GM12878 (cell line): ENCODE measurements at regions not wholly inside any gene's neighbourhood (a gene's known extent, or its start where the extent isn't known, plus 50 kb on each side); places are given as distances from the start of the nearest gene placed in this dataset.

Source experiments
- ATAC-seq: fragments of 200-7000 bp; cut with Tn5 transposase; 3 replicates; pipeline ENCODE4 v1.9.1; 2020; ENCODE audit warnings: mild to moderate bottlenecking, moderate library complexity
- BruUV-seq: library from RNA; stranded (reverse); fragments of 400-500 nt; replicated peaks from 2 replicates; lab custom pipeline; 2021; lab: Mats Ljungman, UMichigan
- CTCF ChIA-PET: fragments of 300-600 bp; sonication (Branson Sonifier 250); formaldehyde crosslinking; extraction: SDS; loops from one replicate; lab custom pipeline; 2021; ENCODE audit warnings: inconsistent platforms; lab: Yijun Ruan, JAX
- POLR2A ChIA-PET: fragments of 350-600 bp; formaldehyde crosslinking; extraction: SDS; loops from one replicate; lab custom pipeline; 2021; ENCODE audit warnings: inconsistent platforms; lab: Charles Lee
- RAD21 ChIA-PET: fragments of 300-600 bp; sonication (Branson Sonifier 250); formaldehyde crosslinking; loops from one replicate; lab custom pipeline; 2023; ENCODE audit warnings: antibody characterized with exemption; ENCODE audit not compliant: unreplicated experiment; lab: Charles Lee
- SMC1A ChIA-PET: fragments of 300-600 bp; sonication (Branson Sonifier 250); formaldehyde crosslinking; loops from one replicate; lab custom pipeline; 2023; ENCODE audit not compliant: unreplicated experiment, uncharacterized antibody; lab: Charles Lee
- DNase-seq: peaks from one replicate; pipeline ENCODE4 v3.0.0-alpha.2; 2011; ENCODE audit warnings: low read depth, low spot score
- FAIRE-seq: peaks from 3 replicates; lab custom pipeline; 2011; peaks lifted over from hg19 to GRCh38; lab: Jason Lieb, UNC
- H2AFZ ChIP-seq: 2 replicates; pipeline ENCODE4 v1.6.0; 2011; ENCODE audit warnings: low read depth, low read length, control low read depth; ENCODE audit not compliant: control insufficient read depth
- H3K27ac ChIP-seq: 2 replicates; pipeline ENCODE4 v1.5.1; 2011; ENCODE audit warnings: control low read depth; ENCODE audit not compliant: control insufficient read depth, insufficient read depth
- H3K27me3 ChIP-seq, 2 experiments: replicated peaks in 1 of 2; 2 replicates each; pipeline versions ENCODE4 v1.6.0 to v1.6.1; 2011; ENCODE audit warnings: low read length in 1 of 2; ENCODE audit not compliant: control insufficient read depth in 2 of 2, insufficient read depth in 2 of 2
- H3K36me3 ChIP-seq, 2 experiments: 2 replicates each; pipeline ENCODE4 v1.5.1; 2011; ENCODE audit warnings: low read length in 1 of 2; ENCODE audit not compliant: control insufficient read depth in 2 of 2, insufficient read depth in 2 of 2
- H3K4me1 ChIP-seq: 2 replicates; pipeline ENCODE4 v1.6.1; 2011; ENCODE audit warnings: mild to moderate bottlenecking, low read length, moderate library complexity, mixed read lengths; ENCODE audit not compliant: control insufficient read depth, insufficient read depth
- H3K4me2 ChIP-seq: 2 replicates; pipeline ENCODE4 v1.6.0; 2011; ENCODE audit warnings: control low read depth; ENCODE audit not compliant: control insufficient read depth, insufficient read depth
- H3K4me3 ChIP-seq: fragments of 200-600 bp; sonication (generic); 2 replicates; pipeline ENCODE4 v1.5.1; 2016
- H3K79me2 ChIP-seq: 2 replicates; pipeline ENCODE4 v1.6.0; 2011; ENCODE audit warnings: low read length; ENCODE audit not compliant: control insufficient read depth, insufficient read depth
- H3K9ac ChIP-seq: 2 replicates; pipeline ENCODE4 v1.8.0; 2011; ENCODE audit warnings: low read length, control low read depth, mixed read lengths; ENCODE audit not compliant: control insufficient read depth, insufficient read depth
- H3K9me3 ChIP-seq: replicated peaks from 3 replicates; pipeline ENCODE4 v1.5.1; 2011; ENCODE audit warnings: mild to moderate bottlenecking, low read length; ENCODE audit not compliant: control insufficient read depth, insufficient read depth
- H4K20me1 ChIP-seq: 2 replicates; pipeline ENCODE4 v1.6.0; 2011; ENCODE audit not compliant: control insufficient read depth, insufficient read depth
- BMI1 ChIP-seq: fragments of 450-650 bp; IDR thresholded peaks from 2 replicates; pipeline ENCODE4 v1.6.1; 2016; ENCODE audit warnings: mild to moderate bottlenecking, moderate library complexity, borderline replicate concordance
- CHD4 ChIP-seq: fragments of 200-600 bp; sonication (generic); IDR thresholded peaks from 2 replicates; pipeline ENCODE4 v1.6.1; 2016; ENCODE audit warnings: mild to moderate bottlenecking
- HDGF ChIP-seq: fragments of 450-650 bp; IDR thresholded peaks from 2 replicates; pipeline ENCODE4 v1.6.1; 2016; ENCODE audit warnings: antibody characterized with exemption
- NFYB ChIP-seq: IDR thresholded peaks from 2 replicates; pipeline ENCODE4 v1.6.1; 2011; ENCODE audit warnings: low read depth, mild to moderate bottlenecking, low read length, improper control_type of control experiment, moderate library complexity; ENCODE audit not compliant: insufficient read depth
- PML ChIP-seq: IDR thresholded peaks from 2 replicates; pipeline ENCODE4 v1.6.1; 2012; ENCODE audit warnings: low read length, inconsistent platforms
- POU2F2 ChIP-seq: IDR thresholded peaks from 3 replicates; pipeline ENCODE4 v1.6.1; 2011; ENCODE audit warnings: low read depth, mild to moderate bottlenecking, low read length, borderline replicate concordance
- SMARCA5 ChIP-seq: fragments of 450-650 bp; IDR thresholded peaks from 2 replicates; pipeline ENCODE4 v1.6.1; 2017; ENCODE audit warnings: mild to moderate bottlenecking
- ZNF274 ChIP-seq: IDR thresholded peaks from one replicate; pipeline ENCODE4 v1.8.0; 2011; ENCODE audit not compliant: insufficient read length, insufficient read depth
- WGBS: methylation state at CpG from one replicate; pipeline ENCODE4 v1.1.6; 2016; ENCODE audit warnings: low lambda C conversion rate; ENCODE audit not compliant: insufficient replicate concordance, insufficient coverage; ENCODE audit errors: missing lambda C conversion rate; 5-methylcytosine and 5-hydroxymethylcytosine counted together
- in situ Hi-C: fragments of 300-500 bp; cut with MboI; formaldehyde crosslinking; loops from 9 replicates; pipeline ENCODE4 v1.14.3; 2018; ENCODE audit warnings: mixed read lengths
- intact Hi-C: fragments of 100-400 bp; cut with micrococcal nuclease; formaldehyde crosslinking; loops from one replicate; pipeline ENCODE4 v1.14.2; 2022; ENCODE audit not compliant: unreplicated experiment
- TF ChIP-seq, protein P1 (sequence below): fragments of 450-650 bp; IDR thresholded peaks from 2 replicates; pipeline ENCODE4 v1.6.1; 2018; ENCODE audit warnings: borderline replicate concordance, mild to moderate bottlenecking; ENCODE audit not compliant: partially characterized antibody
- TF ChIP-seq, protein P2 (sequence below): IDR thresholded peaks from 2 replicates; pipeline ENCODE4 v1.6.1; 2012; ENCODE audit warnings: low read length, inconsistent platforms
- TF ChIP-seq, protein P3 (sequence below): fragments of 450-650 bp; formaldehyde crosslinking; IDR thresholded peaks from 2 replicates; pipeline ENCODE4 v1.4.0; 2020; ENCODE audit warnings: mild to moderate bottlenecking, moderate library complexity
- TF ChIP-seq, protein P4 (sequence below): fragments of 150-350 bp; IDR thresholded peaks from 2 replicates; pipeline ENCODE4 v1.6.1; 2016; ENCODE audit warnings: low read depth, low read length

DNA sequence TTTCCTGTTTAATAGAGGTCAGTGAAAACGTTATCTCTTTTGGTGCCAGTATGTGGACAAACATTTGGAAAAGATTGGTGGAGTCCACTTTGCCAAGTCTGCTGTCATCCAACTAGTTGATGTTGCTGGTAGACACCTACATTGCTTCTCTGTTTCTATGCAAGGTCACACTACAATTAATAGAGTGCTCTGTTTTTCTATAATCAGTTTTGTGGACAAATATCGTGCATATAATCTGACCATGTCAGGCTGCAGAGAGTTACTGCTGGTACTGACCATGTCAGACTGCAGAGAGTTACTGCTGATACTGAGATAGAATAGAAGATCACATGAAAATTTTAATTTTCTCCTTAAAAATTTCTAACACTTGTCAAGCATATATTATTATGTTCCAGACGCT, 603.3 kb downstream of the TSN start (continued):
- TF ChIP-seq CHD4 (no peak), BMI1 (no peak), ZNF274 (no peak), HDGF (no peak), POU2F2 (no peak), NFYB (no peak)
- TF ChIP-seq, protein P1, sequence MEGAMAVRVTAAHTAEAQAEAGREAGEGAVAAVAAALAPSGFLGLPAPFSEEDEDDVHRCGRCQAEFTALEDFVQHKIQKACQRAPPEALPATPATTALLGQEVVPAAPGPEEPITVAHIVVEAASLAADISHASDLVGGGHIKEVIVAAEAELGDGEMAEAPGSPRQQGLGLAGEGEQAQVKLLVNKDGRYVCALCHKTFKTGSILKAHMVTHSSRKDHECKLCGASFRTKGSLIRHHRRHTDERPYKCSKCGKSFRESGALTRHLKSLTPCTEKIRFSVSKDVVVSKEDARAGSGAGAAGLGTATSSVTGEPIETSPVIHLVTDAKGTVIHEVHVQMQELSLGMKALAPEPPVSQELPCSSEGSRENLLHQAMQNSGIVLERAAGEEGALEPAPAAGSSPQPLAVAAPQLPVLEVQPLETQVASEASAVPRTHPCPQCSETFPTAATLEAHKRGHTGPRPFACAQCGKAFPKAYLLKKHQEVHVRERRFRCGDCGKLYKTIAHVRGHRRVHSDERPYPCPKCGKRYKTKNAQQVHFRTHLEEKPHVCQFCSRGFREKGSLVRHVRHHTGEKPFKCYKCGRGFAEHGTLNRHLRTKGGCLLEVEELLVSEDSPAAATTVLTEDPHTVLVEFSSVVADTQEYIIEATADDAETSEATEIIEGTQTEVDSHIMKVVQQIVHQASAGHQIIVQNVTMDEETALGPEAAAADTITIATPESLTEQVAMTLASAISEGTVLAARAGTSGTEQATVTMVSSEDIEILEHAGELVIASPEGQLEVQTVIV = no peak
- TF ChIP-seq, protein P2, sequence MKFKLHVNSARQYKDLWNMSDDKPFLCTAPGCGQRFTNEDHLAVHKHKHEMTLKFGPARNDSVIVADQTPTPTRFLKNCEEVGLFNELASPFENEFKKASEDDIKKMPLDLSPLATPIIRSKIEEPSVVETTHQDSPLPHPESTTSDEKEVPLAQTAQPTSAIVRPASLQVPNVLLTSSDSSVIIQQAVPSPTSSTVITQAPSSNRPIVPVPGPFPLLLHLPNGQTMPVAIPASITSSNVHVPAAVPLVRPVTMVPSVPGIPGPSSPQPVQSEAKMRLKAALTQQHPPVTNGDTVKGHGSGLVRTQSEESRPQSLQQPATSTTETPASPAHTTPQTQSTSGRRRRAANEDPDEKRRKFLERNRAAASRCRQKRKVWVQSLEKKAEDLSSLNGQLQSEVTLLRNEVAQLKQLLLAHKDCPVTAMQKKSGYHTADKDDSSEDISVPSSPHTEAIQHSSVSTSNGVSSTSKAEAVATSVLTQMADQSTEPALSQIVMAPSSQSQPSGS = no peak
- TF ChIP-seq, all 136 proteins: peak for 0

DNA sequence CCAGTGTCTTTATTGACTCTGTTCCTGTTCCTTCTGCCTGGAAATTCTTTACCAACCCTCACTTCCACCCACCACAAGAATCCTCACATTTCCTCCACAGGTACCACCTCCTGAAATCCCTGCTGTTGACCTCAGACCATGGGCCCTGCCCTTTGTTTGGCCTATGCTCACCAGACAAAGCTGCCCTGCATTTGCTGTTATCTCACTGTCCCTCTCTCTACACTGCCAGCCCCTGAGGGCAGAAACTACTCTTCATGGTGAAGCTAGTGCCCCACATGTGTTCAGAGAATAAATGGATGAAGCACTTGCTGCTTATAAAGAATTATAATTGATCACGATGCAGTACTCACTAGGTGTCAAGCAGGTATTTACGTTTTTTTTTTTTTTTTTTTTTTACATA, 608.4 kb downstream of the TSN start:
- Histone ChIP-seq H3K4me2 (no peak overlapping the region), H3K27ac (no peak overlapping the region), H3K4me3 (no peak overlapping the region), H3K27me3 (no peaks in the 10 kb centered on the region), H2AFZ (no peak overlapping the region), H3K9ac (no peak overlapping the region), H3K9me3 (no peaks in the 10 kb centered on the region), H3K4me1 (no peaks in the 10 kb centered on the region), H3K79me2 (no peaks in the 10 kb centered on the region), H4K20me1 (no peaks in the 10 kb centered on the region), H3K36me3 (no peaks in the 10 kb centered on the region)
- RAD21 ChIA-PET = interaction anchor here (0.7 kb wide), 1 partner anchor 113 kb away, joined by 3 read pairs; no protein-coding TSS in a partner anchor
- WGBS = 15% methylated on average over 2 of the region's 2 CpGs
- in situ Hi-C loops = no loop called here
- POLR2A ChIA-PET = no interaction called here
- CTCF ChIA-PET = interaction anchor here (1.3 kb wide), 1 partner anchor 22 kb away, joined by 3 read pairs; no protein-coding TSS in a partner anchor
- ATAC-seq (no peak), FAIRE-seq (no peak), DNase-seq (no peak)
- no TSS peak for BruUV-seq
- SMC1A ChIA-PET = interaction anchor here (1.0 to 1.2 kb wide), 3 partner anchors 38 to 114 kb away, joined by 3 to 6 read pairs (median 3); no protein-coding TSS in a partner anchor
- intact Hi-C loops = no loop called here
- TF ChIP-seq, protein P3, sequence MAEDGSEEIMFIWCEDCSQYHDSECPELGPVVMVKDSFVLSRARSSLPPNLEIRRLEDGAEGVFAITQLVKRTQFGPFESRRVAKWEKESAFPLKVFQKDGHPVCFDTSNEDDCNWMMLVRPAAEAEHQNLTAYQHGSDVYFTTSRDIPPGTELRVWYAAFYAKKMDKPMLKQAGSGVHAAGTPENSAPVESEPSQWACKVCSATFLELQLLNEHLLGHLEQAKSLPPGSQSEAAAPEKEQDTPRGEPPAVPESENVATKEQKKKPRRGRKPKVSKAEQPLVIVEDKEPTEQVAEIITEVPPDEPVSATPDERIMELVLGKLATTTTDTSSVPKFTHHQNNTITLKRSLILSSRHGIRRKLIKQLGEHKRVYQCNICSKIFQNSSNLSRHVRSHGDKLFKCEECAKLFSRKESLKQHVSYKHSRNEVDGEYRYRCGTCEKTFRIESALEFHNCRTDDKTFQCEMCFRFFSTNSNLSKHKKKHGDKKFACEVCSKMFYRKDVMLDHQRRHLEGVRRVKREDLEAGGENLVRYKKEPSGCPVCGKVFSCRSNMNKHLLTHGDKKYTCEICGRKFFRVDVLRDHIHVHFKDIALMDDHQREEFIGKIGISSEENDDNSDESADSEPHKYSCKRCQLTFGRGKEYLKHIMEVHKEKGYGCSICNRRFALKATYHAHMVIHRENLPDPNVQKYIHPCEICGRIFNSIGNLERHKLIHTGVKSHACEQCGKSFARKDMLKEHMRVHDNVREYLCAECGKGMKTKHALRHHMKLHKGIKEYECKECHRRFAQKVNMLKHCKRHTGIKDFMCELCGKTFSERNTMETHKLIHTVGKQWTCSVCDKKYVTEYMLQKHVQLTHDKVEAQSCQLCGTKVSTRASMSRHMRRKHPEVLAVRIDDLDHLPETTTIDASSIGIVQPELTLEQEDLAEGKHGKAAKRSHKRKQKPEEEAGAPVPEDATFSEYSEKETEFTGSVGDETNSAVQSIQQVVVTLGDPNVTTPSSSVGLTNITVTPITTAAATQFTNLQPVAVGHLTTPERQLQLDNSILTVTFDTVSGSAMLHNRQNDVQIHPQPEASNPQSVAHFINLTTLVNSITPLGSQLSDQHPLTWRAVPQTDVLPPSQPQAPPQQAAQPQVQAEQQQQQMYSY (CRISPR knock-in tag) = no peak
- TF ChIP-seq, protein P4, sequence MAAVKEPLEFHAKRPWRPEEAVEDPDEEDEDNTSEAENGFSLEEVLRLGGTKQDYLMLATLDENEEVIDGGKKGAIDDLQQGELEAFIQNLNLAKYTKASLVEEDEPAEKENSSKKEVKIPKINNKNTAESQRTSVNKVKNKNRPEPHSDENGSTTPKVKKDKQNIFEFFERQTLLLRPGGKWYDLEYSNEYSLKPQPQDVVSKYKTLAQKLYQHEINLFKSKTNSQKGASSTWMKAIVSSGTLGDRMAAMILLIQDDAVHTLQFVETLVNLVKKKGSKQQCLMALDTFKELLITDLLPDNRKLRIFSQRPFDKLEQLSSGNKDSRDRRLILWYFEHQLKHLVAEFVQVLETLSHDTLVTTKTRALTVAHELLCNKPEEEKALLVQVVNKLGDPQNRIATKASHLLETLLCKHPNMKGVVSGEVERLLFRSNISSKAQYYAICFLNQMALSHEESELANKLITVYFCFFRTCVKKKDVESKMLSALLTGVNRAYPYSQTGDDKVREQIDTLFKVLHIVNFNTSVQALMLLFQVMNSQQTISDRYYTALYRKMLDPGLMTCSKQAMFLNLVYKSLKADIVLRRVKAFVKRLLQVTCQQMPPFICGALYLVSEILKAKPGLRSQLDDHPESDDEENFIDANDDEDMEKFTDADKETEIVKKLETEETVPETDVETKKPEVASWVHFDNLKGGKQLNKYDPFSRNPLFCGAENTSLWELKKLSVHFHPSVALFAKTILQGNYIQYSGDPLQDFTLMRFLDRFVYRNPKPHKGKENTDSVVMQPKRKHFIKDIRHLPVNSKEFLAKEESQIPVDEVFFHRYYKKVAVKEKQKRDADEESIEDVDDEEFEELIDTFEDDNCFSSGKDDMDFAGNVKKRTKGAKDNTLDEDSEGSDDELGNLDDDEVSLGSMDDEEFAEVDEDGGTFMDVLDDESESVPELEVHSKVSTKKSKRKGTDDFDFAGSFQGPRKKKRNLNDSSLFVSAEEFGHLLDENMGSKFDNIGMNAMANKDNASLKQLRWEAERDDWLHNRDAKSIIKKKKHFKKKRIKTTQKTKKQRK = no peak
- TF ChIP-seq PML (no peak), SMARCA5 (no peak)
